ENCODE measurements at regions not wholly inside any gene's neighbourhood (a gene's known extent, or its start where the extent isn't known, plus 50 kb on each side); places are given as distances from the start of the nearest gene placed in this dataset.

DNA sequence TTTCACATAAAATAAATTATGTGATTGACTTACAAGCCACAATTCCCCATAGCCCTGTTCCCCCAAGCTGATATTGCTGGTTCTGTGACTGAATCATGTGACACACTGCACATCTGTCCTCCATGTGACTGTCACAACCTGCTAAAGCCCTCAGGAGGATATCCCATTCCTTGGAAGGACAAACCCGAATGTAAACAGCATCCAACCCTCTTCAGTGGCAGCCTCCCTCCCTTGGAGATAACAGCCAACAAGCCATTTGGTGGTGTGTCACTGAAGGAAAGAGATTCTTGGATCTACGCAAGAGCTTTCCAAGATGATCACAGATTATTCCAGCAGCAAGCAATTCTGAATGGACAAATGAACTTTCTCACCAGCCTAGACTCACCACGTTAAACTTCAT lies 153.9 kb upstream of the TIAM1 start:
- no peak for DNase-seq

DNA sequence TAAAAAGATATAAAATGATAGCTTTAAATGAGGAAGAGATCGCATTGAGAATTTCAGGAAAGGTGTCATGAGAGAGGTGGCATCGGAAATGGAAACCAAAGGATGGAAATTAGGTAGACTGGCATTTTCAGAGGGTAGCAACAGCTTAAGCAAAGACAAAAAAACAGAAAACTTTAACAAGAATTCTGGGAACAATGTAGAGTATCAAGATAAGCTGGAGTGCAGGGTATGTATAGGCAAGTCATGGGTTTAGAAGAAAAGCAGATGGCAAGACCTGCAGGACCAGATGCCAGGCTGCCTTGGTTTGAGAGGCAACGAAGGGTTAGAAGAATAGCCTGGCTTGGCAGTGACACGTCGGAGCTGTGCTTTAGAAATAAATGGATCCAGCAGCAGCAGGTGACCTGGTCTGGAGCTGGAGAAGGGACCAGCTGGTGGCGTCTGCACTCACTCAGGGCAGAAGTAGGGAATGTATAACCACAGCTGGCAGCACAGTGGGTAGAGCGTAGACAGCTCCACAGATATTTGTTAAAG lies 149.4 kb upstream of the TIAM1 start:
- no peak for DNase-seq

DNA sequence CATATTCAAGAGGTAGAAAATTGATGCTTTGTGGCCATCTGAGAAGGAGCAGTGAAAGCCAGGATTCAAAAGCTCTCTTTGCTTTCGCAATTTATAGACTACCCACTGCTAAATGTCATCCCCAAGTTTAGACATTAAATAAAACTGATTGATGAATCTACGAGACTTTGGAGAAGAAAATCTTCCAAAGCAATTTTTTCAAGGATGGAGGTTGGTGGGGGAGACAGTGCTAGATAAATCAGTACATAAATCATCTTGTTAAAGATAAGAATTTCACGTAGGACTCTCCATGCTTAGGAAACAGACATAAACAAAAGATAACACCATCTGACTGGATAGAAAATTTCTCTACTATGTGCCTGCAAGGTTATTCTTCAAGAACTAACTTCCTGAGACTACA lies 147.6 kb upstream of the TIAM1 start:
- no peak for DNase-seq

DNA sequence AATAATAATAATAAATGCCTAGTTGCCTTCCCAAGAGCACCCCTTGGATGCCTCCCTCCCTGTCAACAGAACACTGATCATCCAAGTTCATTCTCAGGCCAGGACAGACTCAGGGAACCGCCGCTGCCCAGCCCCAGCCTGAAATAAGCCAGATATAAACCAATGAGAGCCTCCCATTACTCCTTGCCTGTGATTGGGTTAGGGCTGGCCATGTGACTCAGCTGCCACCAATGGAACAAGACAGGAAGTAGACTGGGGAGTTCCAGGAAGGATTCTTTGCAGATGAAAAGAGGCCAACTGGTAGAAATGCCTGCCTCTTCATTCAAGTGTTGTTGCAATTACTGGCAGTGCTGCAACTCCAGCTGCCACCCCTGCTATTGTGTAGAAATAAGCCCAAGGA lies 146.4 kb upstream of the TIAM1 start:
- DNase-seq: no peak

DNA sequence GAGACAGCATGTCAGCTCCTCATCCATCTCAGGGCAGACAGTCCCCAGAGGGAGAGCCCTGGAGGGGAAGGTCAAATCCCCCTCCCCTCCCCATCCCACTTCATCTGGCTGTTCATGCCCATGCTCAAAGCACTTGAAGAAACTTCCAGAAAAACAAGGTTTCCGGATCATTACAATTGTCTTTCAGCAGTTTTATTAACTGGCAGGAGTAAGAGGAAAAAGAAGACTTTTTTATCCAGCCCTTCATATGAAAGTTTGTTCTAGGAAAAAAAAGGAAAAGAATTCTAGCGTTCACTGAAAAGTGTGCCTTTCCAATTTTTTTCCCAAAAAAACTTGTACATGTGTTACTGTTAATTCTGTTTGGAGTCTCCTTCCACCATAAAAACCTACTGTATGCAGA lies 145.7 kb upstream of the TIAM1 start:
- DNase-seq: no peak

GRCh38 chr21:31489014-31489413 lies 145.0 kb upstream of the TIAM1 start:
- DNase-seq: no peak

DNA sequence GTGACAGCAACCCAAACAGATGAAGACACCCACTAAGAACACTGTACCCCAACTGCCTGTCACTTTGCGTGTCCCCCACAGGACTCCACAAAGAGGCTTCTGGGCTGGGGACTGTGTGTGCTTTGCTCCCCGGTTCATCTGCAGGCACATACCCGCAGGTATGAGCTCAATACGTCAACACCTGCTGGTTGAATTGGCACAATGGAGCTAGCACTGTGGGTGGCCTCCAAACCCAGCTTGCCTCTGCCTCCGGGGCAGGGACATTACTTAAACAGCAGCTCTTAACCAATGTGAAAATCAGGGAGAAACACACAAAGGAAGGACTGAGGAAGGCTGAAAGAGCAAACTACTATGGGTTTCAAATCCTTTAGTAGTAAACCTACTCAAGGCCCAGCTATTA lies 140.2 kb upstream of the TIAM1 start:
- no peak for DNase-seq

- DNase-seq: no peak
Measured at GRCh38 chr21:31483146-31483545, 139.1 kb upstream of the TIAM1 start.

DNA sequence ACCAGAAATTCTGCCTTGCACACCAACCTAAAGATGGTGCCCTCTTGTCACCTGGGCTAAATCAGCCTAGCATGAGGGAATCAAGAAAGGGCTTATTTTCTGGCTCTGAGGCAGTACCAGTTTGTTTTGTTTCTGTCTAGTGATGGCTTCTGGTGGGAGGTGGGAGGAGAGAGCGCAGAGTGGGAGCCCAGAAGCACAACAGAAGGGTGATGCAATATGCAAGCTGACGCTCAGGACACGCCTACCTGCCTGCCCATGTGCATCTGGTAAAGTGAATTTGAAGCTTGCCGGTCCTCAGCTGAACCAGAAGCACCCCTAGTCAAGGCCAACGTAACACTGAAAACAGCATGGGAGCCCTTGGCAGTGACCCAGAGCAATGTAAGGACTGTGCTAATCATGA lies 138.4 kb upstream of the TIAM1 start:
- no peak for DNase-seq

DNA sequence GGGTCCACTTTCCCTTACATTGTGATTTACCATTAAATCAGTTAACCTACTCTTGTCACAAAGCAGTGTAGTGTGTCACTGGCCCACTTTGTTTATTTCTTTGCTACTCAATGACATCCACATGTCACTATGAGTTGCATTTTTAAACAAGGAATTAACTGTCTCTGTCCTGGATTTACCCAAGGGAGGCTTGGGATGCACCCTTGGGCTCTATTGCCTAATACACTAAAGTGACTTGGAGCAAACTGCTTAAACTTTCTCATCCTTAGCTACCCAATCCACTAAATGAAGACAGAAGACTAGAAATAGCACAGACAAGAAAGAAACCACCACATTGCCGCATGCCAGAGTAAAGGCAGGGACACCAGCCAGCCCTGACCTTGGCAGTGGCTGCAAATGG lies 136.2 kb upstream of the TIAM1 start:
- no peak for DNase-seq

DNA sequence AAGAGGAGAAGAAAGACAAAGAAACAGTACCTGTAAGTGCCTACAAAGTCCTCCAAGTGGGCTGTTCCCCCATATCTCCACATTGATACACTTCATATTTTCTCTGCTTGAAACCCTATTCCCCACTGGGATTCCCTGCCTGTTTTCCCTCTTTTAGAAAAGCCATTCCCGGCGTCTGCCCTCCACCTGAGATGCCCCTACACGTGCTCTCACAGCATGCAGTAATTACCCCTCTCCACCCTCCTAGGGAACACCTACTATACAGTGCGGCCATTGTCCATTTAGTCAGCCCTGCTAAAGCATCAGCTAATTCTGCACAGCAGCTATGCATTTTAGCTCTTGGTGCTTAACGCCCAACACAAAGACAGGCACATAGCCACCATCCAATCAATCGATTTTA lies 135.7 kb upstream of the TIAM1 start:
- no peak for DNase-seq

- no peak for DNase-seq
Measured at GRCh38 chr21:31479222-31479621, 135.2 kb upstream of the TIAM1 start.

GRCh38 chr21:31476263-31477022 lies 132.4 kb upstream of the TIAM1 start:
- peak; percentile 5 for DNase-seq

GRCh38 chr21:31475223-31475622 lies 131.2 kb upstream of the TIAM1 start:
- DNase-seq: no peak

- no peak for DNase-seq
Measured at GRCh38 chr21:31473685-31474345, 129.8 kb upstream of the TIAM1 start.

DNA sequence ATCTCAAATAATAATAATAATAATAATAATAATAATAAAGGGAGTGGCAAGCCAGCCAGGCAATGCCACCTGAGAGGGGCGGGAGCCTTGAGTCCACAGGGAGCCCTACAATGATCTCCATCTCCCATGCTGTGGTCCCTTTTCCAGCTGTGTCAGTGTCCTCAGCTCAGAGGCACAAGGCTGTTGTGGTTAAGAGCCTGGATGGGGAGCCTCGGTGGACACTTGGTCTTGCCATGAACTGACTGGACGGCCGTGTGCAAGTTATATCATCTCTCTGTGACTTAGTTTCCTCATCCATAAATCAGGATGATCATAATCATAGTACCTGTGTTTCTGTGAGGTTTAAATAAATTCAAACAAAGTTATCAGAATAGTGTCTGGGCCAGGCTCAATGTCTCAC lies 127.8 kb upstream of the TIAM1 start:
- DNase-seq: no peak

DNA sequence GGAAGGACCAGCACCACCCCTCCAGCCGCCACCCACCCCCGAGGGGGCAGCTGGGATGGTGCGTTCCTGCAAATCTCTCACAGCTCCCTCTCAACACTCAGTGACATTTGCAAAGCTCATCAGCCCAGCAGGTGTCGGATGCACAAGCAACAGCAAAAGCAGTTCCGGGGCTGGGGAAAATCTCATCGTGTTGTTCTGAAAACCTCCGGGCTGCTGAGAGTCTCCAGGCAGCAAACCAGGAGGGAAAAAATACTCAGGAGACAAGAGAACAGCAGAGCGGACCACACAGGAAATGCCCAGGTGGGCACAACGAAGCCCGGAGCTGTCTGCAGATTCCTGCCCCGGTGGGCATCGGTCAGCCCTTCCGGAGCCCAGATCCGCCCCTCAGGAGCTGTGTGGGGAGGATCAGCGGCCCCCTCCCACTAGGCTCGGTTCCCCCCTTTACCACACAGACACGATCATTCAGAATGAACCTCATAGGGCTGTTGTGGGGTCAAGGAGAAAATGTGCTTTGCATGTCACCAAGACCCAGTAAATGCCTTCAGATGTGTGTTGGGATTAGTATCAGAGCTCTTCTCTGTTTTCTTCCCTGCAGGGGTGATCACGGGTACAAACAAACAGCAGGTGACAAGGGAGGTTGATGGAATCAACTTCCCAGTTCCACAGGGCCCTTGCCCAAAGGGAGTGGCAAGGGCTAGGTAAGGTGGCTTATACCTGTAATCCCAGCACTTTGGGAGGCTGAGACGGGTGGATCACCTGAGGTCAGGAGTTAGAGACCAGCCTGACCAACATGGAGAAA lies 127.0 kb upstream of the TIAM1 start:
- no peak for DNase-seq

- DNase-seq: no peak
Measured at GRCh38 chr21:31460980-31461379, 116.9 kb upstream of the TIAM1 start.

- peak; percentile 10 for DNase-seq
Measured at GRCh38 chr21:31459457-31459856, 115.4 kb upstream of the TIAM1 start.

- peak; percentile 41 for DNase-seq
Measured at GRCh38 chr21:31457675-31458074, 113.6 kb upstream of the TIAM1 start.

- DNase-seq: no peak
Measured at GRCh38 chr21:31456201-31456600, 112.1 kb upstream of the TIAM1 start.

DNA sequence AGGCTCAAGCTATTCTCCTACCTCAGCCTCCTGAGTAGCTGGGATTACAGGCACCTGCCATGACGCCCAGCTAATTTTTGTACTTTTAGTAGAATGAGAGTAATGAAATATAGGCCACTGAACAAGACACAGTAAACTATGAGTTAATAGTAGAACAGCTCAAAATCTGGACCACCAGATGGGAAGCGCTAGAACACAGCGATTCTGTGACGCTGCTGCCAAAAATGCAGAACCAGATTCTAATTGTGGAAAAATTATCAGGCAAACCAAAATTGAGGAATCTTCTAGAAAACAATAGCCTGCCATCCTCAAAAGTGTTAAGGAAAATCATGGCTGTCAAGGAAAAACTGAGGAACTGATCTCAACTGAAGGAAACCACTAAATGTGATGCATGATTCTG lies 111.4 kb upstream of the TIAM1 start:
- DNase-seq: no peak

DNA sequence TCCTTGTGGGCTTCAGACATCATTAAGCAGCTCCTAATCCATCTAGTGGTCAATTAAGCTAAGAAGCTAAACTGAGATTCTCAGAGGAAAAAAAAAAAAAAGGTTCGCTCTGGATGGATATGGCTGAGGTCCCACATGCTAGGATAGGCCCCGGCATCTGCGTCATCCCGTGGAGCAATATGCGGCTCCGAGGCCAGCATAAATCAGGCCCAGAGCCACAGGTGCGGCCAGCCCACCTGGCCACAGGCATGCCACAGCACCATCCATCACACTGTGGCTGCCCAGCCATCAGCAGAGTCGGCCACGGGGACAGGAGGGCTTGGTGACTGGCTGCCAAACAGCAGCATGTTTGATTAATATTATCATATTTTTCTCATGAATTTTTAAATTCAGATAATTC lies 106.9 kb upstream of the TIAM1 start:
- DNase-seq: no peak

Data from hematopoietic multipotent progenitor cell treated with erythropoietin and hydrocortisone succinate and interleukin-3 and kit ligand, for 4 days (in vitro differentiated cells).